ENCODE measurements at regions not wholly inside any gene's neighbourhood (a gene's known extent, or its start where the extent isn't known, plus 50 kb on each side); places are given as distances from the start of the nearest gene placed in this dataset.

DNA sequence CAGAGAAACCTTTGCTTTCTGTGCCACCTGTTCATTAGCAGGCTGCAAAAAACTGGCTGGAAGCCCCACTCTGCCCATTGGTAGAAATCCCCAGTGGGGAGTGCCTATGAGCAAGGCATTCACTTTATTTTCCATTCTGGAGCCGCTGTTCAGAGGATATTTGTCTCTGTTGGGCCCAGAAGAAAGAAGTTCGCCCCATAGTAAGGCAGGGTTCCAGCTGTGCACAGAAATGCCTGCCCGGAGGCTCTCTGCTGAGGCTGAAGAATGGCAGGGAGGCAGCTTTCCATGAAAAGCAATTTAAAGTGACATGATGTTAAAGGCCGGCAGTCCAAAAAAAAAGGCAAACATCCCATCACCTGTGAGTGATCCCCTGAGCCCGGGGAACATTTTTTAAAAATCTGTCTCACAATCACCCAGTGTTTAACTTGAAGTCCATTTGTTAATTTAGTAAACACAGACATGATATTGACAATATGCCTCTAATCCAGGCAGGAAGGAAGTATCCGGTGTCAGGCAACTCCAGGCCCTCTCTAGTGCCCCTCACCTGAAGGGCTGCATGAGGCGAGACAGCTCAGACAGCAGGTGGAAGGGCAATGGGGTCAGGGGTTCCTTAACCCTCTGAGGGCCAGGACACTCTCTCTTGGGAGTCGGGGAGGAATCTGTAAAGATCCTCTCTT, 265.1 kb upstream of the SIX2 start:
- TF ChIP-seq, protein P1, sequence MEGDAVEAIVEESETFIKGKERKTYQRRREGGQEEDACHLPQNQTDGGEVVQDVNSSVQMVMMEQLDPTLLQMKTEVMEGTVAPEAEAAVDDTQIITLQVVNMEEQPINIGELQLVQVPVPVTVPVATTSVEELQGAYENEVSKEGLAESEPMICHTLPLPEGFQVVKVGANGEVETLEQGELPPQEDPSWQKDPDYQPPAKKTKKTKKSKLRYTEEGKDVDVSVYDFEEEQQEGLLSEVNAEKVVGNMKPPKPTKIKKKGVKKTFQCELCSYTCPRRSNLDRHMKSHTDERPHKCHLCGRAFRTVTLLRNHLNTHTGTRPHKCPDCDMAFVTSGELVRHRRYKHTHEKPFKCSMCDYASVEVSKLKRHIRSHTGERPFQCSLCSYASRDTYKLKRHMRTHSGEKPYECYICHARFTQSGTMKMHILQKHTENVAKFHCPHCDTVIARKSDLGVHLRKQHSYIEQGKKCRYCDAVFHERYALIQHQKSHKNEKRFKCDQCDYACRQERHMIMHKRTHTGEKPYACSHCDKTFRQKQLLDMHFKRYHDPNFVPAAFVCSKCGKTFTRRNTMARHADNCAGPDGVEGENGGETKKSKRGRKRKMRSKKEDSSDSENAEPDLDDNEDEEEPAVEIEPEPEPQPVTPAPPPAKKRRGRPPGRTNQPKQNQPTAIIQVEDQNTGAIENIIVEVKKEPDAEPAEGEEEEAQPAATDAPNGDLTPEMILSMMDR (IDR thresholded peaks at IDR 0.05): no peak
- TF ChIP-seq POLR2A (IDR thresholded peaks at IDR 0.05): no peak
- TF ChIP-seq EP300 (IDR thresholded peaks at IDR 0.05): no peak
- no peak for TF ChIP-seq POLR2AphosphoS5 (IDR thresholded peaks at IDR 0.05)

Measured in suprapubic skin (tissue), 4 donors.